ENCODE measurements at regions not wholly inside any gene's neighbourhood (a gene's known extent, or its start where the extent isn't known, plus 50 kb on each side); places are given as distances from the start of the nearest gene placed in this dataset.
"Not testable (repeated sequence)": the region's sequence is repeated elsewhere in the genome, so short reads cannot be mapped to it uniquely, and the experiment has no call there.

- in situ Hi-C loops (cut with HindIII; ENCODE audit: low sequenced_read_pairs), result no loop called here
These were observed 90.8 kb upstream of the RBPJ start for GRCh38 chr4:26229974-26230373.

GRCh38 chr4:26233350-26233749, 87.5 kb upstream of the RBPJ start:
- in situ Hi-C loops (cut with HindIII; ENCODE audit: low sequenced_read_pairs), result no loop called here

- in situ Hi-C loops (cut with HindIII; ENCODE audit: low sequenced_read_pairs), result no loop called here
These were observed 85.3 kb upstream of the RBPJ start for GRCh38 chr4:26235500-26235899.

- in situ Hi-C loops (cut with HindIII; ENCODE audit: low sequenced_read_pairs), result no loop called here
These were observed 82.9 kb upstream of the RBPJ start for GRCh38 chr4:26237916-26238315.

- in situ Hi-C loops (cut with HindIII; ENCODE audit: low sequenced_read_pairs), result no loop called here
These were observed 82.4 kb upstream of the RBPJ start for GRCh38 chr4:26238426-26238777.

GRCh38 chr4:26238778-26239679, 81.8 kb upstream of the RBPJ start:
- in situ Hi-C loops (cut with HindIII; ENCODE audit: low sequenced_read_pairs), result no loop called here

- in situ Hi-C loops (cut with HindIII; ENCODE audit: low sequenced_read_pairs), result no loop called here
These were observed 81.0 kb upstream of the RBPJ start for GRCh38 chr4:26239801-26240200.

GRCh38 chr4:26241179-26241578, 79.6 kb upstream of the RBPJ start:
- in situ Hi-C loops (cut with HindIII; ENCODE audit: low sequenced_read_pairs), result no loop called here

- in situ Hi-C loops (cut with HindIII; ENCODE audit: low sequenced_read_pairs), result no loop called here
These were observed 78.4 kb upstream of the RBPJ start for GRCh38 chr4:26242451-26242850.

GRCh38 chr4:26244138-26244537, 76.7 kb upstream of the RBPJ start:
- in situ Hi-C loops (cut with HindIII; ENCODE audit: low sequenced_read_pairs), result not testable (repeated sequence)

GRCh38 chr4:26248647-26249046, 72.2 kb upstream of the RBPJ start:
- in situ Hi-C loops (cut with HindIII; ENCODE audit: low sequenced_read_pairs), result no loop called here

GRCh38 chr4:26252349-26253025, 68.3 kb upstream of the RBPJ start:
- in situ Hi-C loops (cut with HindIII; ENCODE audit: low sequenced_read_pairs), result no loop called here

GRCh38 chr4:26253968-26254367, 66.8 kb upstream of the RBPJ start:
- in situ Hi-C loops (cut with HindIII; ENCODE audit: low sequenced_read_pairs), result no loop called here

GRCh38 chr4:26255989-26256388, 64.8 kb upstream of the RBPJ start:
- in situ Hi-C loops (cut with HindIII; ENCODE audit: low sequenced_read_pairs), result no loop called here

- in situ Hi-C loops (cut with HindIII; ENCODE audit: low sequenced_read_pairs), result not testable (repeated sequence)
These were observed 63.4 kb upstream of the RBPJ start for GRCh38 chr4:26257444-26257843.

- in situ Hi-C loops (cut with HindIII; ENCODE audit: low sequenced_read_pairs), result no loop called here
These were observed 63.0 kb upstream of the RBPJ start for GRCh38 chr4:26257850-26258249.

- in situ Hi-C loops (cut with HindIII; ENCODE audit: low sequenced_read_pairs), result no loop called here
These were observed 60.2 kb upstream of the RBPJ start for GRCh38 chr4:26260571-26260970.

GRCh38 chr4:26261405-26261804, 59.4 kb upstream of the RBPJ start:
- in situ Hi-C loops (cut with HindIII; ENCODE audit: low sequenced_read_pairs), result no loop called here

- in situ Hi-C loops (cut with HindIII; ENCODE audit: low sequenced_read_pairs), result no loop called here
These were observed 57.6 kb upstream of the RBPJ start for GRCh38 chr4:26263165-26263564.

- in situ Hi-C loops (cut with HindIII; ENCODE audit: low sequenced_read_pairs), result no loop called here
These were observed 56.7 kb upstream of the RBPJ start for GRCh38 chr4:26264109-26264508.

GRCh38 chr4:26267087-26267486, 53.7 kb upstream of the RBPJ start:
- in situ Hi-C loops (cut with HindIII; ENCODE audit: low sequenced_read_pairs), result no loop called here

GRCh38 chr4:26268246-26268645, 52.6 kb upstream of the RBPJ start:
- in situ Hi-C loops (cut with HindIII; ENCODE audit: low sequenced_read_pairs), result no loop called here

Data from DLD1 (cell line).